GM23338 (cell line): ENCODE measurements at regions not wholly inside any gene's neighbourhood (a gene's known extent, or its start where the extent isn't known, plus 50 kb on each side); places are given as distances from the start of the nearest gene placed in this dataset.

Source experiments
- ETS1 ChIP-seq: IDR thresholded peaks from 2 replicates; pipeline ENCODE4 v1.6.1; 2016; ENCODE audit warnings: antibody characterized with exemption
- EZH2phosphoT487 ChIP-seq: fragments of 200-600 bp; sonication (generic); IDR thresholded peaks from one replicate; pipeline ENCODE4 v1.8.1; 2018; ENCODE audit warnings: antibody characterized with exemption; ENCODE audit not compliant: unreplicated experiment
- NANOG ChIP-seq: IDR thresholded peaks from 2 replicates; pipeline ENCODE4 v1.6.1; 2016; ENCODE audit warnings: antibody characterized with exemption, borderline replicate concordance
- STAT1 ChIP-seq: IDR thresholded peaks from one replicate; pipeline ENCODE4 v1.6.1; 2016; ENCODE audit warnings: antibody characterized with exemption; ENCODE audit not compliant: unreplicated experiment
- ZNF114 ChIP-seq: fragments of 250-450 bp; sonication (Bioruptor Pico); IDR thresholded peaks from 2 replicates; pipeline ENCODE4 v1.5.0; 2020; ENCODE audit warnings: mild to moderate bottlenecking, moderate library complexity
- ZNF462 ChIP-seq: fragments of 250-450 bp; sonication (Bioruptor Pico); IDR thresholded peaks from 2 replicates; pipeline ENCODE4 v1.5.0; 2020; ENCODE audit warnings: mild to moderate bottlenecking, moderate library complexity

GRCh38 chr1:53401813-53402745, 57.1 kb upstream of the DMRTB1 start (continued):
- TF ChIP-seq ZNF462 (CRISPR knock-in tag) (no peak), EZH2phosphoT487 (no peak), ZNF114 (CRISPR knock-in tag) (no peak), NANOG (no peak), STAT1 (no peak), ETS1 (no peak)
